ENCODE measurements at regions not wholly inside any gene's neighbourhood (a gene's known extent, or its start where the extent isn't known, plus 50 kb on each side); places are given as distances from the start of the nearest gene placed in this dataset.

DNA sequence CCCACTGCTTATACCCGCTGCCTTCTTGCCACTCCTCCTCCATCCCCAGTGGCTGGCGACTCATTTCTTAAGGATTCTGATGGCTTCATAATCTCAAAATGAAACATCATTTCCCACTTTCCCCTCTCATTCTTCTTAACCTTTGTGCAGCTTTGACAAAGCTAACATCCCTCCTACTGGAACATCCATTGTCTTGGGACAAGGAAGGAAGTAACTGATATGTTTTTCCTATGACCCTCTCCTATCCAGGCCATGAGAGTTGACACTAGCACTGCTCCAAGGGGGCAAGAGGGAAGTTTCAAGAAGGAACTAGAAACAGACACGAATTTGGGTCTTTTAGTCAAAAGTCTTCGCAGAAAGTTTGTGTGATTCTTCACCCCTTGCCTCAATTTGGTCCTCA lies 71.7 kb upstream of the SNX2 start:
- Mint-ChIP-seq H3K4me1 (ENCODE audit: low read depth, unreplicated experiment) (no peaks in the 10 kb centered on the region), H3K4me3 (ENCODE audit: low read depth, unreplicated experiment) (no peak overlapping the region), H3K27ac (ENCODE audit: unreplicated experiment) (no peak overlapping the region), H3K9me3 (ENCODE audit: low read depth, unreplicated experiment) (no peaks in the 10 kb centered on the region), H3K27me3 (ENCODE audit: unreplicated experiment) (no peaks in the 10 kb centered on the region), H3K36me3 (ENCODE audit: insufficient read depth, unreplicated experiment) (no peaks in the 10 kb centered on the region)
- CTCF ChIA-PET = interaction anchor here (1.1 to 1.6 kb wide), 2 partner anchors 144 to 187 kb away, joined by 4 to 10 read pairs; no protein-coding TSS in a partner anchor
- DNase-seq = no peak
- TF ChIP-seq, protein P1, sequence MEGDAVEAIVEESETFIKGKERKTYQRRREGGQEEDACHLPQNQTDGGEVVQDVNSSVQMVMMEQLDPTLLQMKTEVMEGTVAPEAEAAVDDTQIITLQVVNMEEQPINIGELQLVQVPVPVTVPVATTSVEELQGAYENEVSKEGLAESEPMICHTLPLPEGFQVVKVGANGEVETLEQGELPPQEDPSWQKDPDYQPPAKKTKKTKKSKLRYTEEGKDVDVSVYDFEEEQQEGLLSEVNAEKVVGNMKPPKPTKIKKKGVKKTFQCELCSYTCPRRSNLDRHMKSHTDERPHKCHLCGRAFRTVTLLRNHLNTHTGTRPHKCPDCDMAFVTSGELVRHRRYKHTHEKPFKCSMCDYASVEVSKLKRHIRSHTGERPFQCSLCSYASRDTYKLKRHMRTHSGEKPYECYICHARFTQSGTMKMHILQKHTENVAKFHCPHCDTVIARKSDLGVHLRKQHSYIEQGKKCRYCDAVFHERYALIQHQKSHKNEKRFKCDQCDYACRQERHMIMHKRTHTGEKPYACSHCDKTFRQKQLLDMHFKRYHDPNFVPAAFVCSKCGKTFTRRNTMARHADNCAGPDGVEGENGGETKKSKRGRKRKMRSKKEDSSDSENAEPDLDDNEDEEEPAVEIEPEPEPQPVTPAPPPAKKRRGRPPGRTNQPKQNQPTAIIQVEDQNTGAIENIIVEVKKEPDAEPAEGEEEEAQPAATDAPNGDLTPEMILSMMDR (IDR thresholded peaks at IDR 0.05; ENCODE audit: unreplicated experiment) = no peak
- intact Hi-C loops (cut with micrococcal nuclease; ENCODE audit: unreplicated experiment) = loop anchor here (5.0 to 10.0 kb wide), 4 partner anchors 144 to 508 kb away; partner anchors contain the start of gene SNX24
- BruUV-seq (replicated peaks) = no TSS peak

DNA sequence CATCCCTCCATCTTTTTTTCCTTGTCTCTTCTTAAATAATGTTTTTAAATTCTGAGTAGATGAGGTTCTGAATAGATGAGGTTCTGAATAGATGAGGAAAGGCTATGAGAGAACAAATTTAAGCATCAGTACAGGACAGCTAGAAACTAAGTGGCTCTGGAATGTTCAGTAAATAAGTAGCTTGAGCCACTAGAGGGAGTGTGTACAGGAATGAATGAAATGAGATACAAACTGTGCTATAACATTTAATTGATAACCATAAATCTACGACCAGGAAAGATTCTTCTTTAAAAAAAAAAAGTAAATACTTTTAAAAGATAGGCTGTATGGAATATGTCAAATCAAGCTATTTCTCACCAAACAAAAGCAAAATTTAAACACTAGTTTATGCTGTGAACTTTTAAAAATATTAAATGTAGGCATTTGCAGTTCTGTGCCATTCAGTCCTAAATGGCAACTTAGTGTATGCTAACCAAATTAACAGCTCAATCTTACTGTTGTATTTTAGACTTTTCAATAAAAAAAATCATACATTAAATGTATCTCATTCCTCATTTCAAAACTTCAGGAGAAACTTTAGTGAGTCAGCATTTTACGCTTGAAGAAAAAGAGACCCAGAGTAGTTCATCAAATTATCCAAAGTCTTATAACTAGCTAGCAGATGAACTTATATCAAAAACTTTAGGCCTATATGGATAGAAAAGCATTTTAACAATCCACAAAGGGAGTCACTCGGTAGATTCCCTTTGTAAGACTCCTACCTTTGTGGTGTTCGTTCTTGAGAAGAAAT lies 70.4 kb upstream of the SNX2 start:
- Mint-ChIP-seq H3K9me3 (ENCODE audit: low read depth, unreplicated experiment) (no peaks in the 10 kb centered on the region), H3K4me1 (ENCODE audit: low read depth, unreplicated experiment) (no peaks in the 10 kb centered on the region), H3K27me3 (ENCODE audit: unreplicated experiment) (no peaks in the 10 kb centered on the region), H3K27ac (ENCODE audit: unreplicated experiment) (no peak overlapping the region), H3K36me3 (ENCODE audit: insufficient read depth, unreplicated experiment) (no peaks in the 10 kb centered on the region), H3K4me3 (ENCODE audit: low read depth, unreplicated experiment) (no peak overlapping the region)
- TF ChIP-seq, protein P1 (IDR thresholded peaks at IDR 0.05; ENCODE audit: unreplicated experiment) = peak; percentile 33
- no TSS peak for BruUV-seq (replicated peaks)
- intact Hi-C loops (cut with micrococcal nuclease; ENCODE audit: unreplicated experiment) = loop anchor here (5.0 to 10.0 kb wide), 4 partner anchors 143 to 510 kb away; partner anchors contain the start of gene SNX24
- CTCF ChIA-PET = interaction anchor here (0.6 to 1.6 kb wide), 6 partner anchors 141 to 663 kb away, joined by 3 to 10 read pairs (median 3); partner anchors contain the start of gene SNX24
- no peak for DNase-seq

DNA sequence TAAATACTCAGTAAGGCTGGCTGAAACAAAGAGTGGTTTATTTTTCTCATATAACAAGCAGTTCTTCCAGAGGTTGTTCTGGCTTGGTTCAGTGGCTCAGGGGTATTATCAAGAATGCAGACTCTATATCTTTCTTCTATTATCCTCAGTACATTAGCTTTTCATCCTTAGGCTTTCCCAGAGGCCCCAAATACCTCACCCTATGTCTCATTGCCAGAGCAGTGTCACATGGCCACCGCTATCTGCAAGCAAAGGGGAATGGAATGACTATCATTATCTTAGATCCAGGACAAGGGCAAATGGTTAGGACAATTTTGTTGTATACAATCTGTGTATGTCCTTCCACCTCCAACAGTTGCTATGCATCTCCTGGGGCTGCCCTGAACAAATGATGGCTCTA lies 69.0 kb upstream of the SNX2 start:
- intact Hi-C loops (cut with micrococcal nuclease; ENCODE audit: unreplicated experiment) = loop anchor here (10.0 kb wide), 3 partner anchors 289 to 511 kb away; no protein-coding TSS in a partner anchor
- TF ChIP-seq, protein P1 (IDR thresholded peaks at IDR 0.05; ENCODE audit: unreplicated experiment) = no peak
- CTCF ChIA-PET = no interaction called here
- no peak overlapping the region for H3K27ac Mint-ChIP-seq (ENCODE audit: unreplicated experiment)
- no peaks in the 10 kb centered on the region for H3K4me1 Mint-ChIP-seq (ENCODE audit: low read depth, unreplicated experiment)
- no peak for DNase-seq
- H3K27me3 Mint-ChIP-seq (ENCODE audit: unreplicated experiment) = no peaks in the 10 kb centered on the region
- H3K4me3 Mint-ChIP-seq (ENCODE audit: low read depth, unreplicated experiment) = no peak overlapping the region
- no TSS peak for BruUV-seq (replicated peaks)
- no peaks in the 10 kb centered on the region for H3K9me3 Mint-ChIP-seq (ENCODE audit: low read depth, unreplicated experiment)
- H3K36me3 Mint-ChIP-seq (ENCODE audit: insufficient read depth, unreplicated experiment) = no peaks in the 10 kb centered on the region

DNA sequence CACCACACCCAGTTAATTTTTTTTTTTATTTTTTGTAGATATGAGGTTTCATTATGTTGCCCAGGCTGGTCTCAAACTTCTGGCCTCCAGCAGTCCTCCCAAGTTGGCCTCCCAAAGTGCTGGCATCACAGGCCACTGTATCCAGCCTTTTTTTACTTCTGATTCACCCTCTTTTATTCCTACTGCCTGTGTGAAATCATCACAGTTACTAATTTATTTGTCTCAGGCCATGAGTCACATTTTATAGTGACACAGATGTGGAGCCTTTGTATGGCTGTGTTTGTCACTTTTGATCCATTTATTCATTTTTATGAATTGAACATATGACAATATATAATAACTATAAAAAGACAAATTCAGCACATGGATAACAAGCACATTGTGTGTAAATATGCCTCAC lies 67.1 kb upstream of the SNX2 start:
- Mint-ChIP-seq H3K9me3 (ENCODE audit: low read depth, unreplicated experiment) (no peaks in the 10 kb centered on the region), H3K4me1 (ENCODE audit: low read depth, unreplicated experiment) (no peaks in the 10 kb centered on the region), H3K4me3 (ENCODE audit: low read depth, unreplicated experiment) (no peak overlapping the region), H3K36me3 (ENCODE audit: insufficient read depth, unreplicated experiment) (no peaks in the 10 kb centered on the region), H3K27ac (ENCODE audit: unreplicated experiment) (no peak overlapping the region), H3K27me3 (ENCODE audit: unreplicated experiment) (no peaks in the 10 kb centered on the region)
- intact Hi-C loops (cut with micrococcal nuclease; ENCODE audit: unreplicated experiment) = loop anchor here (10.0 kb wide), 3 partner anchors 287 to 513 kb away; no protein-coding TSS in a partner anchor
- CTCF ChIA-PET = interaction anchor here (0.7 kb wide), 1 partner anchor 561 kb away, joined by 4 read pairs; no protein-coding TSS in a partner anchor
- no peak for DNase-seq
- no TSS peak for BruUV-seq (replicated peaks)
- TF ChIP-seq, protein P1 (IDR thresholded peaks at IDR 0.05; ENCODE audit: unreplicated experiment) = no peak
